ENCODE measurements at regions not wholly inside any gene's neighbourhood (a gene's known extent, or its start where the extent isn't known, plus 50 kb on each side); places are given as distances from the start of the nearest gene placed in this dataset.

- H3K4me3 ChIP-seq (replicated peaks in 1 of 2; ENCODE audit: low read depth in 2 of 2, low read length in 2 of 2): no peak overlapping the region
- TF ChIP-seq, protein P1, sequence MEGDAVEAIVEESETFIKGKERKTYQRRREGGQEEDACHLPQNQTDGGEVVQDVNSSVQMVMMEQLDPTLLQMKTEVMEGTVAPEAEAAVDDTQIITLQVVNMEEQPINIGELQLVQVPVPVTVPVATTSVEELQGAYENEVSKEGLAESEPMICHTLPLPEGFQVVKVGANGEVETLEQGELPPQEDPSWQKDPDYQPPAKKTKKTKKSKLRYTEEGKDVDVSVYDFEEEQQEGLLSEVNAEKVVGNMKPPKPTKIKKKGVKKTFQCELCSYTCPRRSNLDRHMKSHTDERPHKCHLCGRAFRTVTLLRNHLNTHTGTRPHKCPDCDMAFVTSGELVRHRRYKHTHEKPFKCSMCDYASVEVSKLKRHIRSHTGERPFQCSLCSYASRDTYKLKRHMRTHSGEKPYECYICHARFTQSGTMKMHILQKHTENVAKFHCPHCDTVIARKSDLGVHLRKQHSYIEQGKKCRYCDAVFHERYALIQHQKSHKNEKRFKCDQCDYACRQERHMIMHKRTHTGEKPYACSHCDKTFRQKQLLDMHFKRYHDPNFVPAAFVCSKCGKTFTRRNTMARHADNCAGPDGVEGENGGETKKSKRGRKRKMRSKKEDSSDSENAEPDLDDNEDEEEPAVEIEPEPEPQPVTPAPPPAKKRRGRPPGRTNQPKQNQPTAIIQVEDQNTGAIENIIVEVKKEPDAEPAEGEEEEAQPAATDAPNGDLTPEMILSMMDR (IDR thresholded peaks at IDR 0.05; ENCODE audit: low read depth, low read length): no peak
- DNase-seq (ENCODE audit: low read depth in 2 of 2): no peak
These were observed 291.5 kb downstream of the KBTBD8 start for GRCh38 chr3:67289626-67290025.

- no peak overlapping the region for H3K4me3 ChIP-seq (replicated peaks in 1 of 2; ENCODE audit: low read depth in 2 of 2, low read length in 2 of 2)
- DNase-seq (ENCODE audit: low read depth in 2 of 2): no peak
- TF ChIP-seq, protein P1 (IDR thresholded peaks at IDR 0.05; ENCODE audit: low read depth, low read length): no peak
These were observed 292.3 kb downstream of the KBTBD8 start for GRCh38 chr3:67290438-67290837.

DNA sequence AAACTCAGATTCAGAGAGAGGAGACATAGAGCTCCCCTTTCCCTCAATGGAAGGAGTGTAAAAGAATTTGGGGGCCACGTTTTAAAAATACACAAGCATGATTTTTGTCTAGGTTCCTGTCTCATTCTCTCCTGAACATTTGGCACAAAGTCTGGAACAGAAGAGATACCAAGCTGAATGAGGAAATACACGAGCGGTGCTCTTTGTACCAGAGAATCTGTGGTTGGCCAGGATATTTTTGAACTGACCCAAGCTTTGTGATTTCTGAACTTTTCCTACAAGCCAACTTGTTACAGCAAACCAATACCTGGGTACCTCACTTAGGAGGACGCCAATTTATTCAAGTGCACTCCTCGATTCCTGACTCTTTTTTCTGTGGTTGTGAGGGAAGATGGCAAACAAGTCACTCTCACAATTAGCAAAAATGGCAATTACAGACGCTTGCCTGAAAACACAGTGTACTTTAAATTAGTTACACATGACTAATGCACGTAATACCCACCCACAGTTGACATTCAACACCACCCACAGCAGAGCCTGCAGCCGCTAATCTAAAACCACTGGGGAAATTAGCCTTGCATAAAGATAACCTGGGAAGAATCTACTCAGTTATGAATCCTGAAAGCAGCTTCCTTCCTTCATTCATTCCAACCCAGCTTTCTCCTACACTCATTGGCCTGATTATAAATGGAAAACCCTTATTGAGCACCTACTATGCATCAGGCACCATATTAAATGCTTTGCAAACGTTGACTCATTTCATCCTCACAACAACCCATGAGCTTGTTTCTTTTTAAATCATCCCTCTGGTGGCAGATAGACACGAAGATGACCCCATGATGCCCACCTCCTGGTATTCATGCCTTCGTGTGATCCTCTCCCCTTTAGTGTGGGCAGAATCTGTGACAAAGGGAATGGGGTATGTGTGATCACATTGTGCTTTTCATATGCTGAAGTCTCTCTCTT is 293.5 kb downstream of the KBTBD8 start:
- no peak overlapping the region for H3K4me3 ChIP-seq (replicated peaks in 1 of 2; ENCODE audit: low read depth in 2 of 2, low read length in 2 of 2)
- TF ChIP-seq, protein P1 (IDR thresholded peaks at IDR 0.05; ENCODE audit: low read depth, low read length): no peak
- no peak for DNase-seq (ENCODE audit: low read depth in 2 of 2)

DNA sequence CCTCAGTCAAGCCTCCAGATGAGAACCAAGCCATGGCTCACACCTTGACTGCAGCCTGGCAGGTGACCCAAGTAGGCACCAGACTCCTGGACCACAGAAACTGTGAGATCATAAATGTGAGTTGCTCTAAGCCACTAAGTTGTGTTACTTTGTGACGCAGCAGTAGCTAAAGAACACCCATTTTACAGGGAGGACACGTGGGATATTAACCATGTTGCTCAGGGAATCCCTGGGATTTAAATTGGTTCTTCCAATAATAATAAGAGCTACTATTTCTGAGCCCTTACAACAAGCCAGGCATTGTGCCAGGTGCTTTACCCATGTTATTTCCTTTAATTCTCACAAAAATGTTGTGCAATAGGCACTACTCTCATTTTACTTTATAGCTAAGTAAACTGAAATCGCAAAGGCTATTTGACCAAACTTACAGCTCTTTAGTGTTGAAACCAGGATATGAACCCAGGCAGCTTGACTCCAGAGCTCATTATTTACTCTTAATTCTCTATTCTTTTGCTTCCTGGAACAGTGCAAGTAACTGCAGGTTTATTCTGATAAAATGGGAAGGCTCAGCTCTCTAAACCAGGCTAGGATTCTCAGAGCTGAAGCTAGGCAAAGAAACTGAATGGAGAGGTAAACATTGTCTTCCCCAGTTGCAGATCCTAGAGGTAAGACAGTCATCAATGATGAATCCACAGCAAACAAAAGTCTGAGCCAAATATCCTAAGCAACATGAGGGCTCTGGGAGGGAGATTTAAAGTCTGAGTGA is 294.4 kb downstream of the KBTBD8 start:
- no peak for DNase-seq (ENCODE audit: low read depth in 2 of 2)
- H3K4me3 ChIP-seq (replicated peaks in 1 of 2; ENCODE audit: low read depth in 2 of 2, low read length in 2 of 2): no peak overlapping the region
- TF ChIP-seq, protein P1 (IDR thresholded peaks at IDR 0.05; ENCODE audit: low read depth, low read length): no peak

- no peak for DNase-seq (ENCODE audit: low read depth in 2 of 2)
- TF ChIP-seq, protein P1 (IDR thresholded peaks at IDR 0.05; ENCODE audit: low read depth, low read length): no peak
These were observed 296.2 kb downstream of the KBTBD8 start for GRCh38 chr3:67294341-67294740.

GRCh38 chr3:67296039-67296892 is 298.2 kb downstream of the KBTBD8 start:
- no peak overlapping the region for H3K4me3 ChIP-seq (replicated peaks in 1 of 2; ENCODE audit: low read depth in 2 of 2, low read length in 2 of 2)
- DNase-seq (ENCODE audit: low read depth in 2 of 2): no peak
- TF ChIP-seq, protein P1 (IDR thresholded peaks at IDR 0.05; ENCODE audit: low read depth, low read length): no peak

More at GRCh38 chr3:67294341-67294740, 296.2 kb downstream of the KBTBD8 start:
- H3K4me3 ChIP-seq (replicated peaks in 1 of 2; ENCODE audit: low read depth in 2 of 2, low read length in 2 of 2): no peak overlapping the region
